HG03575 (cell line): ENCODE measurements at regions not wholly inside any gene's neighbourhood (a gene's known extent, or its start where the extent isn't known, plus 50 kb on each side); places are given as distances from the start of the nearest gene placed in this dataset.

Source experiments
- ATAC-seq: cut with Tn5 transposase; IDR thresholded peaks from one replicate; pipeline ENCODE4 v1.9.1; 2021; ENCODE audit not compliant: unreplicated experiment, insufficient number of reproducible peaks, low FRiP score; ENCODE audit errors: extremely low read depth

DNA sequence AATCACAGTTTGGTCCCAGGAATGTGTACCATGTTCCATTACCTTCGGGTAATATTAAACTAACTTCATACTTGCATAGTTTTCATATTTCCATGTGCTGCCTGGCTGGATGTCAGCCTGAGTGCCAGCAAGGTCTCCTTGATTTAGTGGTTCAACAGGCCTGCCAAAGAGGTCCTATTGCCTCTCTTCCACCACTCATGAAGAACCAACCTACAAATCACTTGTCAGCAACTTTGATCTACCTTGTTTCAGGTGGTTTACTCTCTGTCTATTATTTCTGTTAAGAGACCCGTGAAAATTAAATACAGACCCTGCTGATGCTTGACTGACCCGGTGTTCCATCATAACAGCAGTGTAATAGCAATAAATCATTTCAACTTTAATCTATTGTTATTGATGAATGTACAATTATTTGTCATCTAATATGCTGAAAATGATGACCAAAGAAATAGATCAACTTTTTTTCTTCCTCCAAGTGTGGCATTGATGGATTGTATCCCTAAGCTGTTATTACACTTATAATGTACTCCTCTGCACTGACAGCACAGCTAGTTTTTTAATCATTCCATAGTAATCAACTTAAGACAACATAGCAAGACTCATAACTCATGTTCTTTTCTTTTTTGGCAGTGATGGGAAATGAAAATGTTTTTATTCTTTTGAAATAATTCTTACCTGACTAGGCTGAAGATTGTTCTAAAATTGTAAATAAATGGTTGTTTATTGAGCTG is 1220.2 kb upstream of the ACVR2A start:
- no peak for ATAC-seq

DNA sequence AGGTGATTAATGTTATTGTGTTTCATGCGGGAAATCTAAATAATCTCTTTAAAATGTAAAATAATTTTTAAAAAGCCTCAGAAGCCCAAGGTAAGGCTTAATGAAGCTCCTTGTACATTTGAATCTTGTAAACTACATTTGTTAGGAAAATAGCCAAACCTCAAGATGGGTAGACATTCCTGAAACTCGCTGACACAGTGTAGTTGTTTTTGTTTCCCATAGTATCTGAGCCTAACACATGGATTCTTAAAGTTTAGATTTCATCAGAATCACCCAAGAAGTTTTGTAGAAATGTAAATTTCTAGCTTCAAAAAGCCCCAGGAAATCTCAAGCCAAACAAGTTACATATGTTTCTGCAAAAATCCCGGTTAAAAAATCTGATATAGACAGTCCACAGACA is 1221.1 kb upstream of the ACVR2A start:
- ATAC-seq, result no peak

DNA sequence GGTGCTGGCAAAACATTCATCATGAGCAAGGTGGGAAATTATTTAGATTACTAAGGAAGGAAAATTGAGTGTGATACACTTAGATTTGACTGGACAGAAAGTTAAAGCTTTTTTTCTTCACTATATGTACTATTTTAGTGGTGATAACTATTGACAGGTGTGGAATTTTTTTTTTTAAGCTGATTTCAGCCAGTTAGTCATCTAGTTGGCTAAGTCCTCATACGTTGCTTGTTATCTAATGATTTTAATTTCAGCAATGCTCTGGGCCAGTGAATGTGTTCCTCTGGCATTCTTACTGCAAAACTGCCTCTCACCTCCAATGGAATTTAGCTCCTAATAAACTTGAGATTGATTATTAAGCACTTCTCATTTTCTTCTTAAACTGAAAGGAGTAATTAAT is 1223.2 kb upstream of the ACVR2A start:
- ATAC-seq, result no peak

DNA sequence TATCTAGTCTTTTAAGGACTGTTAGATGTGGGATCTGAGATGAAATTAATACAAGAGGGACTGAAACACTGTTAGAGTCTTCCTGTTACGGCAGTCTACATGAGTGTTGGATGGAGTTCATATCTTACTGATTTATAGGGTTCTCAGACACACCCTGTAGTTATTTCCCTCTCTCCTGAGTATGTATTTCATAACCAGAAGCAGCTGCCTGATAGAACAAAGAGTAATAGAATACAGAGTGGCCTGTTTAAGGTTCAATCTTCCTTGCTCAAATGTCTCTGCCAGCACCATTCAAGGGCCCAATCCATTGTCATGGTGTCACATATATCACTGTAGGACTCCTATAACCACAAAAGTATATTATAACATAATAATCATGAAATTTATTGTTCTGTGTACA is 1229.1 kb upstream of the ACVR2A start:
- ATAC-seq, result no peak

DNA sequence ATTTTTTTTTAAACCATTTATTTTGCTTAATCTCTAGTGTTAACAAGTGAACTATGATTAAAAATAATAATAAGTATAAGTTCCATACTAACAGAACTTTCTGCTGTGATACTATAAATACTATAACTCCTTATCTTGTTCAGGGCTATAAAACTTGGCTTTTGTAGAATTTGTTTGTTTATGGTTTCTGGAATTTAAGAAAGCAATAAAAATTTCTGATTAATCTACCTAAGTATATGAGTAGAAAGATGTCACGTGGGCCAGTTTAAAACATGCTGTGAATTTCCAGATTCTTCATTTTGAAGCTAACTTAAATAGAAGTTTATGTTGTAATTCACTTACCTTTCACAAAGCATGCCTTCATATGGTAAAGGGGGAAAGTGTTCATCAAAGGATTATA is 1236.3 kb upstream of the ACVR2A start:
- ATAC-seq, result no peak

DNA sequence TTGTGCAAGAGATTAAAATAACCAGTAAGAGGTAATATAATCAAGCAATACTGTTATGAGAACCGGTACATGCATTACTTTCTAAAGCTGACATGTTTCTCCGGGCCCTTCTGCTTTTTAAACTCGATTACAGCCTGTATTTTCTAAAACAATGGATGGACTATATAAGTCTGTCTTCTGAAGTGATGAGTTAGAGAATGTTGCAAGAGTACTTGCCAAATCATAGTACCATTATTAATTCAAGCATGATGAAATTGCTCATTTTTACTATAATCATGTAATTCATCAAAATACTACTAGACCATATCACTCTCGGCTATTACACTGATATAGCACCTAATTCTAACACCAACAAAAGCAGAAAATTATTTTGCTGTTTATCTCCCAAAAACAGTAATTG is 1240.3 kb upstream of the ACVR2A start:
- ATAC-seq, result no peak

DNA sequence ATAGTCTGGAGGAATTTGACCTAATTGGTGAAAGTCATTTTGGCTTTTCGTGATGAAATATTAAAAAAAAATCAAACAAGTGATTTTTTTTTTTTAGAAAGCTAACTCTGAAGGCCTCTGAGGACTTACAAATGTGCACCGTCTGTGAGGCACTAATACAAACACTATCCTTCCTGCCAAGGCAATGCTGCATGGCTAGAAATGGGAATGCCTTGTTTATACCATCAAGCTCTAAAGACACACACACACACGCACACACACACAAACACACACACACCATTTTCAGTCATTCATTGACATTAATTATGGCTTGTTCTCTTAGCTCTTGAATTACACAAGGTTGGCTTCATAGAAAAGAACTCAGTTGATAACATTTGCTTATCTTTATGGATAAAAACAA is 1242.0 kb upstream of the ACVR2A start:
- ATAC-seq, result no peak

DNA sequence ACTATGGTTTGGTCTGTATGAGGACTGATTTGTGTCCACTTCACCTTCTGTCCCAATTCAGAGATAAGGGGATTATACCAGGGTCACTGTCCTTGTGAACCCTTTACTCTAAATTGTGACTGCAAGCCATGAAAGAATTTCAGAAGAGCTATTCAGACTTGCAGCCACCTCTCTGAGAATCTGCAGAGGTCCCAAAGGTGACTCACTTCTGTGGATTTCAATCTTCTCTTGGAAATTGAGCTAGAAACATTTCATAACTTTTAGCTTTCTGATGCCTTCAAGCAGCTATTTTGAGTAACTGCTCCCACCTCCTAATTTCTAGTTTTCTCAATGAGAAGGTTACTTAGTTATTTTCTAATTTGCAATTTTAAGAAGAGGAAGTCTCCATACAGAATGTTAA is 1242.4 kb upstream of the ACVR2A start:
- no peak for ATAC-seq

DNA sequence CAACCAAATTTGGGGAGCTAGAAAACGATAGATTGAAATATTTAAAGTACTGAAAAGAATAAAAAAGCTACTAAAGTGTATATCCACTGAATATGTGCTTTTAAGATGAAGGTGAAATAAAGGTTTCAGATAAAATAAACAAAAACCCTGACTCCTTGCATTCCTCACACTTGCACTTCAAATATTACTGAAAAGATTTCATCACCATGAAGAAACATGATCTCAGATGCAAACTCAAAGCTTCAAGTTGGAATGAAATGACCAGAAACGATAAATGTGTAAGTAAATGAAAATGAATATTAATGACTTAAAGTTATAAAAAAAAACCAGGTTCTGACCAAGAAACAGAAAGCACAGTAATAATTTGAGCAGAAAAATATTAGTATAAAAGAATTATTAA is 1246.0 kb upstream of the ACVR2A start:
- no peak for ATAC-seq

DNA sequence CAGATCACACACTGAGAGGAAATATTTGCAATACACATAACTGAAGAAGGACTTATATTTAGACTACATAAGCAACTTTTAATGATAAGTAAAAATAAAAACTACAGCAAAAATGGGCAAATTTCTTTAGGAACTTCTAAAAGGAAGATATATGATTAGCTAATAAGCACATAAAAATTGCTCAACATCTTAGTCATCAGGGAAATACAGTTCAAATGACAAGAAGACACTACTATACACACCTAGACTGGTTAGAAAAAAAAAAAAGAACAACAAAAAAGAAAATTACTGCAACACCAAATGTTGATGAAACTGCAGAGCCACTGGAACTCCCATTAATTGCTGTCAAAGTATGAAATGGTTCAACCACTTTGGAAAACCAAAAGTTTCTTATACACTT is 1247.5 kb upstream of the ACVR2A start:
- no peak for ATAC-seq

DNA sequence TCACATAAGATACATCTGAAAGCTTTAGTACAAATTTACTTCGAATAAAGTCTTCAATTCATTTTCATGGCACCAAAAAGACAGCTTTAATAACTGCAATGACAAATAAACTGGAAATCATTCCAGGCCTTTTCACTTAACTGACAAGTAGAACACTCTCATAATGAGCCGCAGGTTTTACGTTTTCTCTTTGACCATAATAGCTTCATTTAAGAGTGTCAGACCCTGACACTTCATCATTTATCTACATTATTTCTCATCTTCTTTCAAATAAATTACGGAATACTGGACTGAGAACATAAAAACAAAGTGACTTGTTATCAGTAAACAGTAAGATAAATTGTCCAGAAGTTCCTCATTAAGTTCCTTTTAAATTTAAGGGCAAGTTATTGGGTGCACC is 1252.9 kb upstream of the ACVR2A start:
- ATAC-seq, result no peak

DNA sequence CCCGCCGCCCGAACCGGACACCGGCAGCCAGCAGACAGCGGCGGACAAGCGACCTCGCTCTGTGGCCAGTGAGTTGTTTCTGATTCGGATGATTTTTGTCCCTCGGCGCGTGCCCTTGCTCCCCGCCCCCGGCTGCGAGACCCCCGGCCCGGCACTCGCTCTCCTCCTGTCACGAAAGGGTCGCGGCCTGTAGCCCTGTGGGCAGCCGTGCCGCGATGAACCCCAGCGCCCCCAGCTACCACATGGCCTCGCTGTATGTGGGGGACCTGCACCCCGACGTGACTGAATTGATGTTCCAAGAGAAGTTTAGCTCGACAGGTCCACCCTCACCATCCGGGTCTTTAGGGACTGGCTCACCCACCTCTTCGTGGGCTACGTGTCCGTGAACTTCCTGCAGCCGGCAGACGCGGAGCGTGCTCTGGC is 1257.5 kb upstream of the ACVR2A start:
- no peak for ATAC-seq

DNA sequence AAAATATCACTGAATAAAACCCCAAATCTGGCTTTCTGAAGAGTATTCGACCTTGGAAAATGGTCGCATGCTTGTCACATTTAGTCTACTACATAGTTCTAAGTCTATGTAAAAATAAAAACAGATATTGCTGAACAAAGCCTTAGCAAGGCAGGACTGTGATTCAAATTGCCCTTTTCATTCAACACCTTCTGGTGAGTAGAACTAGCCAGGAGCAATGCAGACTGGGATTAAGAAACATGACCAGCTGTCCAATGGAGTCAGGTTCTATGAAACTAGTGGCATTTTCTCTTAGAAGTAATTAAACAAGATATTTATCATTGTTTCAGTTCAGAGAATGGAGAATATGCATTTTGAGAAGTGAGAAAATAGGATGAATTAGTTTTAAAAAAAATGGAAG is 1260.5 kb upstream of the ACVR2A start:
- ATAC-seq, result no peak

DNA sequence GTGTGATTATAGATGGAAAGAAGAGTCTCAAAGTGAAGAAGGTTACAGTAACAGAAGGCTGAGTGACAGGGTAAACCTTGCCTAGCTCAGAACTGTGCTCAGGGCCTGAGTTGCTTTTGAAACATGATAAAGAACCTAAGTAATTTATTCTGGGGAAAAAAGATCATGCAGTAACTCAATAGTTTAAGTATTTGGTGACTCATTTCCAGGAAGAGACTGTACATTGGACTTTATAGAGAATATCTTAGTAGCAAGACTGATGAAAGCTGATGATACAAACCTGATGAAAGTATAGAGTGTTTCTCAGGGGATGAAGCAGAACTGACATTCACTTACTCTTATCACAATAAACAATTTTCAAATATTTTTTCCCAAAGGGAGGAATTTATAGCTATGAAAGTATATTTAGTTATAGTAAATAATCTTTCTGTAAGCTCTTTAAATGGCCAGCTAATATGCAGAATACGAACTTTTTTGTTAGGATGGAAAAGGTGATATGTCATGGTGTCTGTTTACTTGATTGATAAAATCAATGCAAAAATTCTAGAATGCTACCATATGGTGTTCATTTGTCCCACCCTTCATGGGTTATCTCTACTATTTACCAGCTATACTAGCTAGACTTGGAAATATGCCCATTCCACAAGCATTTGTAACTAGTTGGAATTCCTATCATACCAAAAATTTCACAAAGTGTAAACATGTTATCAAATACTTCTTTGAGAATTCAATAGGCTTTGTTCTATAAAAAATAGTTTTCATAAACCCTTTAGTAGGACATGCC is 1265.5 kb upstream of the ACVR2A start:
- ATAC-seq, result no peak

DNA sequence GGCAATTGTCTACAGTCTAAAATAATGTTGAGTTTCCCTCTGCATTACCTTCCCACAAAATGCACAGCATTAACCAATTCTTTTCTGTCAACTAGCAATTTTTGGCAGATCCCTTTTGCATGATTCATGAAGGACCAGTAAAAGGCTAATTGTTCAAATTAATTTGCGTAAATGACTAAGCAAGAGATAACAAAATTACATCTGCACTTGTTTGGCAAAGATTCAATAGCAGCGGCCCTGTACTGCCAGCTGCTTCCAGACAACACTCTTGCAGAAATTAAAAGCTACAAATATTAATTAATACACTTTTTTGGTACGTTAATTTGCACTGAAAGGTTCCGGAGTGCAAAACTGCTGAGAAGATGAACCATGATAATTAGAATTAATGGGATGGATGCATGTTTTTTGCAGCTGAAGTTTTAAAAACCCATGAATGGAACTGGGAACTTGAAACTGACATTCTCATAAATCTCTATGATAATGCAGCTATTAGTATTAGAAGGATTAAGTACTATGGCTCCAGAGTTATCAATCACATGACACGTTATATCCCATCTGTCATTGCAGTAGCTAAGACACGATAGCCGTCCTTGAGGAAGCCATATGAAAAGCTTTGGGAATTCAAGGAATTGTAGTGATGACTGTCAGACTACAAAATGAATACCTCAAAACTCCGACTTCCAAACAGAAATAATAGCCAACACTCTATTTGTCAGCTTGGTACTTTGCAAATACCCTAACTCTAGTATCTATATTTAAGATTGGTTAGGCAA is 1268.3 kb upstream of the ACVR2A start:
- no peak for ATAC-seq

DNA sequence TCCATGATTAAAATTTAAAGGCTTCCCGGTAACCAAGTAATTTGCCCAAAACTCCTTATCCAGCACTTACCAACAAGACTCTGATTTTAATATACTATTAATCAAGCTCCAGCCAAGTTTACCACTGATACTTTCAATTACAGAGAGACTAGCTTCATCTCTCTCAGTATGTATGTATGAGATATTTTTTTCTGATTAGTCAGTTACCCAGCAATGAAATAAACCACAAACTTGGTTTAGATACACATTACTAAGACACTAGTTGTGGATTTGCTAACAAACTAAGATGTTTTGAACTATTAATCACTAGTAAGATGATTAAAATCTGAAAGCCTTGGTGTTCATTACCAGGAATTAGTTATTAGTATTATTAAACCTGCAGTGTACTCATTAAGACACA is 1272.2 kb upstream of the ACVR2A start:
- ATAC-seq, result no peak

DNA sequence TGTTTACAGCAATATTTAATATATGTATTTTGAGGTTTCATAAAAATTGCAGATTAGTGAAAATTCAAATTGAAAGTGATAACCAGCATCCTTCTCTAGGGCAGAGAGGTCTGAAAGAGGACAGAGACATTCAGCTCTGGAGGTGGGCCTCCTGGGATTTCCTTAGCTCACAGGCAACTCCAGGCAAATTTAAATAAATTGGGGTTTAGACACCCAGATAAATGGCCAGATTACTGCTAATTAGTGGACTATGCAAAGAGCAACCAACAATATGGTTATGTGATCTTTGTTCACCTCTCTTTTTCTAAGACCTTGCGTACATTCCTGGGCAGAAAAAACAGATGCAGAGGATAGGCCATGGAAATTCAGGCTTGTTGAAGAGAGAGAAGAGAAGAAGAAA is 1282.8 kb upstream of the ACVR2A start:
- no peak for ATAC-seq

DNA sequence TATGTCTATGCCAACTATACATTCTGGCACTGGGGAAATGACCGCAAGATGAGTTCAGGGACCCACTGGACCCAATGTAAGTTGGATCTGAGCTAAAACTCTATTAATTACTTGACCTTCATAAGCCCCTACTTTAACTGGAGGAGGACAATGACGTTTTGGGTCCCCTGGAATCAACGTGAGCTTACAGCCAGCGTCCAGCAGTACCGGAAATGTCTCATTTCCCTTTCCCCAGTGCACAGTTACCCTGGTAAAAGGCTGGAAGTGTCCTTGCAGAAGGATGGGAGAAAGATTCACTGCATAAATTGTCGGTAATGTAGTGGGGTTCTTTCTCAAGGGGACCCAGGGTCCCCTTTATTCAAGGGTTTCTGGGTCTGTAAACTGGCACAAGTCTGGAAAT is 1297.6 kb upstream of the ACVR2A start:
- no peak for ATAC-seq

DNA sequence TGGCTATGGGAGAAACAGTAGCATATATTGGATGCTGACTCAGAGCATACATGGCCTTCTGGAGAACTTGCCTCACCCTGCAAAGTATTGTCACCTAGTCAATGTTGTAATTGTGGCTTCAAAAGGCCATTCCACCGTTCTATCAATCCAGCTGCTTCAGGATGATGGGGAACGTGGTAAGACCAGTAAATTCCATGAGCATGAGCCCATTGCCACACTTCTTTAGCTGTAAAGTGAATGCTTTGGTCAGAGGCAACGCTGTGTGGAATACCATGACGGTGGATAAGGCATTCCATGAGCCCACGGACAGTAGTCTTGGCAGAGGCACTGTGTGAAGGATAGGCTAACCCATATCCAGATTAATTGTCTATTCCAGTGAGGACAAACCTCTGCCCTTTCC is 1300.1 kb upstream of the ACVR2A start:
- no peak for ATAC-seq

DNA sequence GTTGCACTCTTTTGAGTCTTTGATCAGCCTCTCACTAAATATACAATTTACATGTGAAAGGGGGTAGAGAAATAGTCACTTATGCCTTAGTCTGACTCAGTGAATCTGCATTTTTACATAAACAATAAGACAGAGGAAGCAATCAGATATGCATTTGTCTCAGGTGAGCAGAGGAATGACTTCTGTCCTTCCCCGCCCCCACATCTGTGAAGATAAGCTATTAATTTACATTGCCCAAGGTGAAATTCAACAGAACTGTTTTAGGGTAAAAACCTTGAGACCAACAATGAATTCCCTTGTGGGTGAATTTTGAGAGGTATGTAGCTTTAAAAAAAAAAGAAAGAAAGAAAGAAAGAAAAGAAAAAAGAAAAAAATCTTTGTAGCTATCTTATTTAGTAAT is 1302.9 kb upstream of the ACVR2A start:
- ATAC-seq, result no peak
